Progenitor cell of endocrine pancreas (in vitro differentiated cells): ENCODE measurements at regions not wholly inside any gene's neighbourhood (a gene's known extent, or its start where the extent isn't known, plus 50 kb on each side); places are given as distances from the start of the nearest gene placed in this dataset.

Experiments
- DNase-seq: peaks from one replicate; pipeline ENCODE4 v3.0.0; 2021; ENCODE audit warnings: low spot score; ENCODE audit not compliant: unreplicated experiment
- H3K27ac Mint-ChIP-seq: 2 replicates; pipeline ENCODE4 v1.8.0; 2021; ENCODE audit warnings: mild to moderate bottlenecking, moderate library complexity, mixed read lengths
- H3K27me3 Mint-ChIP-seq: 2 replicates; pipeline ENCODE4 v1.8.0; 2021; ENCODE audit warnings: mixed read lengths
- H3K36me3 Mint-ChIP-seq: 2 replicates; pipeline ENCODE4 v1.8.0; 2022; ENCODE audit warnings: mixed read lengths; ENCODE audit not compliant: insufficient read depth
- H3K4me1 Mint-ChIP-seq: 2 replicates; pipeline ENCODE4 v1.8.0; 2021; ENCODE audit warnings: low read depth, mixed read lengths
- H3K4me3 Mint-ChIP-seq: 2 replicates; pipeline ENCODE4 v1.8.0; 2021; ENCODE audit warnings: low read depth, mild to moderate bottlenecking, moderate library complexity, mixed read lengths
- H3K9me3 Mint-ChIP-seq: 2 replicates; pipeline ENCODE4 v1.8.0; 2021; ENCODE audit warnings: low read depth, mixed read lengths
- TF ChIP-seq, protein P1 (sequence below): fragments of 200-600 bp; sonication (generic); IDR thresholded peaks from one replicate; pipeline ENCODE4 v1.5.0; 2021; ENCODE audit warnings: antibody characterized with exemption, mild to moderate bottlenecking; ENCODE audit not compliant: unreplicated experiment

DNA sequence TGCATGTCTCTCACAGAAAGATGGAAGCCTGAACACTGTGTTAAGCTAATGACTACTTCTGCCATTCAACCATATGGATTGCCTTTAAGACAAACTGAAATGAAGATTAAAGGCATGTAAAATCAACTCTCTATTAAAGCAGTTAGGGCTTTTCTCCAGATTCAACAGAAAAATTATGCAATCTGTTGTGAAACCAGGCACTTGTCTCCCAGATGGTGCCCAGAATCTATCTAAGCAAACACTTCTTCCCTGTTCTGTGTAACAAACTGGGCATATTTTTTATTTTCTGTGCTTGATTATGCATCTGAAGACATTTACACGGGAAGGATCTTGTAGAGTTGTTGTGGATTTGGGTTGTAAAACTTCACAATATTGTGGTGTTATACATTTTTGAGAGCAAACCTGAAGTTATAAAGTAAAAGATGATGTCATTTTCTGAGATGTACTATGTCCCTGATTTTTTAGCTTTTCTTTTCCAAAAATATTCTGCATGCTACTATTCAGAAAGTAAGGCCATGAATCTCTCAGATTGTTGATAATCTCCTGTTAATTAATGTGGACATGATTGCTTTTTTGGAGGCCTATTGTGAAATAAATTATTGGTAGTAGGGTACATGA, 1550.3 kb downstream of the CDH8 start:
- Mint-ChIP-seq H3K9me3 (no peaks in the 10 kb centered on the region), H3K36me3 (no peaks in the 10 kb centered on the region), H3K4me1 (no peaks in the 10 kb centered on the region), H3K4me3 (no peak overlapping the region), H3K27ac (no peak overlapping the region), H3K27me3 (no peaks in the 10 kb centered on the region)
- TF ChIP-seq, protein P1, sequence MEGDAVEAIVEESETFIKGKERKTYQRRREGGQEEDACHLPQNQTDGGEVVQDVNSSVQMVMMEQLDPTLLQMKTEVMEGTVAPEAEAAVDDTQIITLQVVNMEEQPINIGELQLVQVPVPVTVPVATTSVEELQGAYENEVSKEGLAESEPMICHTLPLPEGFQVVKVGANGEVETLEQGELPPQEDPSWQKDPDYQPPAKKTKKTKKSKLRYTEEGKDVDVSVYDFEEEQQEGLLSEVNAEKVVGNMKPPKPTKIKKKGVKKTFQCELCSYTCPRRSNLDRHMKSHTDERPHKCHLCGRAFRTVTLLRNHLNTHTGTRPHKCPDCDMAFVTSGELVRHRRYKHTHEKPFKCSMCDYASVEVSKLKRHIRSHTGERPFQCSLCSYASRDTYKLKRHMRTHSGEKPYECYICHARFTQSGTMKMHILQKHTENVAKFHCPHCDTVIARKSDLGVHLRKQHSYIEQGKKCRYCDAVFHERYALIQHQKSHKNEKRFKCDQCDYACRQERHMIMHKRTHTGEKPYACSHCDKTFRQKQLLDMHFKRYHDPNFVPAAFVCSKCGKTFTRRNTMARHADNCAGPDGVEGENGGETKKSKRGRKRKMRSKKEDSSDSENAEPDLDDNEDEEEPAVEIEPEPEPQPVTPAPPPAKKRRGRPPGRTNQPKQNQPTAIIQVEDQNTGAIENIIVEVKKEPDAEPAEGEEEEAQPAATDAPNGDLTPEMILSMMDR, result no peak
- DNase-seq, result no peak

DNA sequence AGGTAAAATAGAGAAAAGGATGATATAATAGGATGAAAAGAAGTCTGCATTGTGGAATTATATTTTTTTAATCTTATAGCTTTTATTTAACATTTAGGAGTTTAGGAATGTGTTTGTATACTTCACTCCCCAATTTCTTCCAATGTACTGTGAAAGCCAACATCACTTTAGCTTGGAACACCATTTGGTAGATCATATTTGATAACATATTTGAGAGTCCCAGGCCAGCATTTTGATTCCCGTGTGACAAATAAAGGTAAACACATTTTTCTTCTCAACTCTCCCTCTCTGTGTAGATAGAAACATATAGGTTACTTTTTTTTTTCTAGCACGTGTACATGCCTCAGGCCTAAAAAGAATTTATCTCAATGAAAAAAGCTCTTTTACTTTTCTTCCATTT, 1551.3 kb downstream of the CDH8 start:
- no peaks in the 10 kb centered on the region for H3K36me3 Mint-ChIP-seq
- no peak for DNase-seq
- H3K4me3 Mint-ChIP-seq, result no peak overlapping the region

DNA sequence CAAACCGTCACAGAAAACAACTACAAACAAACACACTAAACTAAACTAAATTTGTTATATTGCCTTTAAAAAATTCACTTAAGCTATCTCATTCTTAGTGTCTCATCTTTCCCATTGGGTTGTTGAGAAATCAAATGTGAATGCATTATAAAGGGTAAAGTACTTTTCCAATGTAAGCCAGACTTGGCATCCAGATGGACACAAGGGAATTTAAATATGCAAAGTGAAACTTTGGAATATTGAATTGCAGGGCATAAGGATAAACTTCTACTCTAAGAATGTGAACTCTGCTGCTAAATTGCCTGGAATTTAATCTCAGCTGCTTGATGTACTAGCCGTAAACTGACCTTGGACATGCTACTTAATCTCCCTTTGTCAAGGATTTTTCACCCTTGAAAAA, 1554.6 kb downstream of the CDH8 start:
- Mint-ChIP-seq H3K36me3 (no peaks in the 10 kb centered on the region), H3K27ac (no peak overlapping the region), H3K9me3 (no peaks in the 10 kb centered on the region), H3K4me3 (no peak overlapping the region), H3K4me1 (no peaks in the 10 kb centered on the region), H3K27me3 (no peaks in the 10 kb centered on the region)
- TF ChIP-seq, protein P1, result no peak
- no peak for DNase-seq

More for the DNA sequence above, 1551.3 kb downstream of the CDH8 start:
- Mint-ChIP-seq H3K4me1 (no peaks in the 10 kb centered on the region), H3K27me3 (no peaks in the 10 kb centered on the region), H3K9me3 (no peaks in the 10 kb centered on the region), H3K27ac (no peak overlapping the region)
- TF ChIP-seq, protein P1, result no peak

DNA sequence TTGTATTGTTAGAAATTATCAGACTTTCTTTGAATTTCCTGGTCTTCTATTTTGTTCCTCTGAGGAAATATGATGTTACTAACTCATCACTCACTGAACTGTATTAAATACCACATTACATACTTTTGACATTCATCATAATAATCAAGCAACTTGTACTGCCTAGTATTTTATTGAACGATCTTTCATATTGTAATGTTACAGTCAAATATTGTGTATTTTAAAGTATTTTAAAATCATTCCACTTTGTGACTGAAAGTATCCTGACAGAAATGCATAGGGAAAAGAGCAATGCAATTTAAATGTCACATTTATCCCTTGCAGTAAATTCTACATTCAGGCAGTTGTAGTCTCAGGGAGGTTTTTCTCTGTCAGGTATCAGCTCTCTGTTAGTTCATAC, 1557.4 kb downstream of the CDH8 start:
- Mint-ChIP-seq H3K4me1 (peaks cover 3% of the 10 kb centered on the region), H3K27ac (no peak overlapping the region), H3K27me3 (no peaks in the 10 kb centered on the region), H3K4me3 (no peak overlapping the region), H3K36me3 (no peaks in the 10 kb centered on the region), H3K9me3 (no peaks in the 10 kb centered on the region)
- no peak for DNase-seq
- TF ChIP-seq, protein P1, result no peak

DNA sequence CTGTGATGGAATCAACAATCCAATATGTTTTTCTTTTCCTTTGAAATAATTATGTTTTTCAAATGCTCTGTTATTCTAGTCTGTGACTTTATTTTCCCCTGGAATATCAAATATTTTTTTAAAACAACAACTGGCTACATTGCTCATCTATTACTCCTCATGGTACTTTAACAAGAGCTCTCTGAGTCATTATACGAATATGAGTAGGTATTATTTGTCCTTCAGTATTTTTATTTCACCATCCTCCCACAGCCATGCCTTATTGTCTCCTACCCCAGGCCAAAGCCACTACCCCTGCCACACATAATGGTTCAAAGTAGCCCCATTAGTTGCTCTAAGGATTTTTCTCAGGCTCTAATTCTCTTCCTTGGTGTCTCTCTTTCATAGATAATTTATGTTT, 1572.3 kb downstream of the CDH8 start:
- no peak overlapping the region for H3K27ac Mint-ChIP-seq
- no peak overlapping the region for H3K4me3 Mint-ChIP-seq
- no peak for DNase-seq
- TF ChIP-seq, protein P1, result no peak
- H3K4me1 Mint-ChIP-seq, result no peaks in the 10 kb centered on the region
- H3K9me3 Mint-ChIP-seq, result peaks cover 3% of the 10 kb centered on the region
- no peaks in the 10 kb centered on the region for H3K36me3 Mint-ChIP-seq
- no peaks in the 10 kb centered on the region for H3K27me3 Mint-ChIP-seq
